Activated T-helper 1 cell treated with Interleukin-2 at 50 U/mL for 16 hours (primary cell): ENCODE measurements at regions not wholly inside any gene's neighbourhood (a gene's known extent, or its start where the extent isn't known, plus 50 kb on each side); places are given as distances from the start of the nearest gene placed in this dataset.

Experiments used
- DNase-seq: peaks from one replicate; pipeline ENCODE4 v3.0.0-alpha.2; 2020; ENCODE audit warnings: low read depth

DNA sequence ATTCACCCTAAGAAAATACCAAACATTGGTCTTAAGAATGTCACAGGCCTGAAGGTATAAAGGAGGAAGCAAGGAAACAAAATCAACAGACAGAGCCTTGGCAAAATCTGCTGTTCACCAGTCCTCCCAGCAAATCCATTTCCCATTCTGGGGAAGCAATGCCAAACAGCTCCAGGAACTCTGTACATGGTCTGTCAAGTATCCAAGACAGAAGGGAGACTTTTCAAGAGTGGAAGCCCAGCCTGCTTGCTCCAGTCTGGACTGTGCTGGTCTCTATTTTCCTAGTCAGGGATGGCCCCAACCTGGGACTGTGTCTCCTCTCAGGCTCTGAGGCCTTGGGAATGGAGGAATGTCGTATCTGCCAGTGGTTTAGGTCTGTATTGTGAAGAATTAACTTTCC, 251.5 kb downstream of the DAD1 start:
- DNase-seq = no peak

- DNase-seq = no peak
Measured at GRCh38 chr14:22336031-22336430, 253.0 kb downstream of the DAD1 start.

GRCh38 chr14:22334627-22335026, 254.4 kb downstream of the DAD1 start:
- DNase-seq = no peak

DNA sequence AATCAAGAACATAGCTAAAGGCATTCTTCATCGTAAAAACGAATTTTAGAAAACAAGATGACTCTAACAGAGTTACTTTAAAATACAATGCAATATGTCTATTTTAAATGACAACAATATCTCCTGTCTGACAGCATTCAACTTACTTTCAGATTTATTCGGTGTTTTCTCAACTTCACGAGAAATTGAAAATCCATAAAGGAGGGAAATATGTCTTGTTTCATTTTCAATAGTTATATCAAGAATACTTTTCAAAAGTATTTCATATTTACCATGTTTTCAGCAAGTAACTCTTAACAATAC, 254.8 kb downstream of the DAD1 start:
- no peak for DNase-seq

- no peak for DNase-seq
Measured at GRCh38 chr14:22333422-22334274, 255.4 kb downstream of the DAD1 start.

GRCh38 chr14:22332686-22333421, 256.2 kb downstream of the DAD1 start:
- no peak for DNase-seq

DNA sequence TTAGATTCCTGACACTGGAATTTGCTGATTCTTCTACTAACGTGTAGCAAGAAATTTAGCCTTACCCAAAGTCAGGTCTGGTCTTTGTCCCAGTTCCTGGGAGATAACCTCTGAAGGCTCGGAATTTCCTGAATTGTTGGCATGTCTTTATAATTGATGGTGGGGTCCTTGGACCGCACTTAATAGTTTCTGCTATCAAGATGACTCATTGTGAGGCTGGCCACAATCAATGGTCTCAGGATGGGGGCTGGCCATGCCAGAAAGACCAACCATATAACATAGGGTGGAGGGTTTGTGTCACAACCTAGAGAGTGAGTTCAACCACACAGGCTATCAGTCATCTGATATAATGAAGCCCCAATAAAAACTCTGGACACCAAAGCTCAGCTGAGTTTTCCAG, 259.7 kb downstream of the DAD1 start:
- no peak for DNase-seq

- DNase-seq = no peak
Measured at GRCh38 chr14:22325676-22326400, 263.2 kb downstream of the DAD1 start.

DNA sequence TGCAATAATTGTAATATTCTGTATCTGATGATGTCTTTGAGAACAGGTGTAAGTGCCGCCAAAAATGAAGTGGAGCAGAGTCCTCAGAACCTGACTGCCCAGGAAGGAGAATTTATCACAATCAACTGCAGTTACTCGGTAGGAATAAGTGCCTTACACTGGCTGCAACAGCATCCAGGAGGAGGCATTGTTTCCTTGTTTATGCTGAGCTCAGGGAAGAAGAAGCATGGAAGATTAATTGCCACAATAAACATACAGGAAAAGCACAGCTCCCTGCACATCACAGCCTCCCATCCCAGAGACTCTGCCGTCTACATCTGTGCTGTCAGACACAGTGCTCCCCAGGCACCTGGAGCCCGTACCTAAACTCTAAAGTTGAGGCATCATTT, 268.7 kb downstream of the DAD1 start:
- no peak for DNase-seq

GRCh38 chr14:22319526-22320361, 269.3 kb downstream of the DAD1 start:
- DNase-seq = no peak

- no peak for DNase-seq
Measured at GRCh38 chr14:22318951-22319350, 270.1 kb downstream of the DAD1 start.

DNA sequence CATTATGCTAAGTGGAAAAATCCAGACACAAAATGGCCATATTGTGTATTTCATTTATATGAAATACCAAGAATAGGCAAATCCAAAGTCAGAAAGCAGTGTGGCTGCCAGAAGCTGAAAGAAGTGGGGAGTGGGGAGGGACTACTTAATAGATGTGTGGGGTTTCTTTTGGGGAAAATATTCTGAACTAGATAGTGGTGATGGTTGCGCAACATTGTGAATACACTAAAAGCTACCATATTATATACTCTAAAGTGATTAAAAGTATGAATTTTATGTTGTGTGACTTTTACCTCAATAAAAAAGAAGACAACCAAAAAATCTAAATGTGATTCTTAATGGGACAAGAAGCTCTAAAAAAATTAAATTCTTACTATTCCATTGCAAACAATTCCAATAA, 272.6 kb downstream of the DAD1 start:
- DNase-seq = no peak

- DNase-seq = no peak
Measured at GRCh38 chr14:22315336-22315735, 273.7 kb downstream of the DAD1 start.

DNA sequence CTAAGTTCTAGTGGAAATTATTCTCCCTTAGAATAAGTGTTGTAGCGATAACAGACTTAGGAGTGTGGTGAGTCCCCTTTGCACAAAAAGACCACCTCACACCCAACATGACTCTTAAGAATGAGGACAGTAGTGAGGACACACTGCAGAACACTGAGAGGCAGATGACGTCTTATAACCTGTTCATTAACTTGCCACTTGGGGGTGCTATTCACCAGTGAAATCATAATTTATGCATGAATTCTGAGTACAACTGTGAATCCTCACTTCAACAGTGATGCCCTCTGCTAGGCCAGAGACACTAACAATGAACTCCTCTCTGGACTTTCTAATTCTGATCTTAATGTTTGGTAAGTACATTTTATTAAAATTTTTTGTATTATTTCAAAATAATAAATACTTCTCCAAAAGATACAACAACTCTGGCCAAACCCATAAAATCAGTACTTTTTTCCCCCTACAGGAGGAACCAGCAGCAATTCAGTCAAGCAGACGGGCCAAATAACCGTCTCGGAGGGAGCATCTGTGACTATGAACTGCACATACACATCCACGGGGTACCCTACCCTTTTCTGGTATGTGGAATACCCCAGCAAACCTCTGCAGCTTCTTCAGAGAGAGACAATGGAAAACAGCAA, 274.7 kb downstream of the DAD1 start:
- no peak for DNase-seq

DNA sequence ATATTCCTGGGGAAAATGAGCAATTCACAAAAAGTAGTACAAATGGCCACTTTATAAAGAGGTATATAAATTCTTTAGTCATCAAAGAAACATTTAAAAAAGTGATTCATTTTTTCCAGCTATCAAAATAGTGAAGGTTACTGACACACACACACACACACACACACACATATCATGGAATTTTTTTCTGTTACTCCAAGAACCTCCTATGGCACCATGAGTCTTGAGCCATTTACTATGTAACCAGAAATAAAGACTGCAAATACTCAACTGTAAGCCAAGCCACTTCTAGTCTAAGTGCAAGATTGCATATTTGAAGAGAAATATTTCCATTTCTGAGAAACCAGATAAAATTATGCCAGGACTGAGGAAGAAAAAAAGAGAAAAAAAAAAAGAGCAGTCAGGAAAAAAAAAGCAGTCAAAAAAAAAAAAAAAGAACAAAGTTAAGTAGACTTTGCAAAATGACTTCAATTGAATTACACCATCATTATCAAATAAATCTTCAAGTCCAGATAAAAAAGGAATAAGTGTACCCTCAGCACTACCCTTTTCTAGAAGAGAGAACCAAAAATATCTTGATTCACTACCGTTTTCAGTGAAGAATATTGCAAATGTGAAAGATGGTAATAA, 275.7 kb downstream of the DAD1 start:
- DNase-seq = no peak

- no peak for DNase-seq
Measured at GRCh38 chr14:22311636-22312035, 277.4 kb downstream of the DAD1 start.

- DNase-seq = no peak
Measured at GRCh38 chr14:22305607-22306006, 283.4 kb downstream of the DAD1 start.

DNA sequence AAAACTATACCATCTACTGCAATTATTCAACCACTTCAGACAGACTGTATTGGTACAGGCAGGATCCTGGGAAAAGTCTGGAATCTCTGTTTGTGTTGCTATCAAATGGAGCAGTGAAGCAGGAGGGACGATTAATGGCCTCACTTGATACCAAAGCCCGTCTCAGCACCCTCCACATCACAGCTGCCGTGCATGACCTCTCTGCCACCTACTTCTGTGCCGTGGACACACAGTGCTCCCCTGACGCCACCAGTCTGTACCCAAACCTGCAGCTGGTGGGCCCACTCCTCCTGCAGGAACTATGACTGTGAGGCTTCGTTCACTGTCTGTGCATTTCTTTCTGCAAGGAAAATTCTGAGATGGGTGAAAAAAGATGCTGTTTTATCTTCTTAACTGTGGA, 284.7 kb downstream of the DAD1 start:
- no peak for DNase-seq

GRCh38 chr14:22303589-22304195, 285.3 kb downstream of the DAD1 start:
- no peak for DNase-seq

- no peak for DNase-seq
Measured at GRCh38 chr14:22300646-22301045, 288.4 kb downstream of the DAD1 start.

DNA sequence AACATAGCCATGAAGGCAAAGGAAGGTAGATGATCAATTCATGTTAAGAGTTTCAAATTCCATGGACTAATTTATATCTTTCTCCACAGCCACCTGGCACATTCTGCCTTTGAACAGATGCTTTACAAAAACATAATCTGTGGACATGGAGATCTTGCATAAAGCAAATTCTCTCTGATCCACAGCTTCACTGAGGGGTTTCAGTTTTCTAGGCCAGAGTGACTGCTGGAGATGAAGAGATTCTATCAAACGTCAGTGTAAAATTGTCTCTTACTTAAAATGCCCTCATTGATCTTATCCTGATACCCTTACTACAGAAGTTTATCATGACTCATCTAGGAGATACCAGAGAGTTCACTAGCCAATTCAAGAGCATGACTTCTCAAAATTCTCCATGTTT, 291.6 kb downstream of the DAD1 start:
- DNase-seq = no peak
